B cell (primary cell): ENCODE measurements at regions not wholly inside any gene's neighbourhood (a gene's known extent, or its start where the extent isn't known, plus 50 kb on each side); places are given as distances from the start of the nearest gene placed in this dataset.

Experiments used
- ATAC-seq: fragments of 200-7000 bp; cut with Tn5 transposase; one replicate; pipeline ENCODE4 v1.10.0; 2021; ENCODE audit warnings: low read depth, mild to moderate bottlenecking, moderate number of reproducible peaks, moderate library complexity
- CTCF ChIA-PET: fragments of 350-600 bp; sonication (Branson Sonifier 250); formaldehyde crosslinking; loops from one replicate; lab custom pipeline; 2021; ENCODE audit warnings: antibody characterized with exemption, inconsistent platforms; lab: Charles Lee
- POLR2A ChIA-PET: fragments of 350-600 bp; sonication (Branson Sonifier 250); formaldehyde crosslinking; loops from one replicate; lab custom pipeline; 2021; ENCODE audit warnings: antibody characterized with exemption; lab: Charles Lee
- DNase-seq: peaks from one replicate; pipeline ENCODE4 v3.0.0; 2013
- H2AFZ ChIP-seq: 2 replicates; pipeline ENCODE4 v1.6.1; 2012; ENCODE audit warnings: mild to moderate bottlenecking, low read depth, low read length; ENCODE audit not compliant: insufficient read depth, poor library complexity, severe bottlenecking
- H3K27ac ChIP-seq, 2 donors: 1 replicate in 1 of 2; 2 replicates in 1 of 2; pipeline ENCODE4 v1.5.1; 2012 to 2013; ENCODE audit warnings: low read length in 2 of 2, mild to moderate bottlenecking in 2 of 2, moderate library complexity in 1 of 2
- H3K27me3 ChIP-seq, 4 experiments: fragments of 200-600 bp in 1 of 4; sonication (generic) in 1 of 4; replicated peaks in 1 of 4; 1 replicate in 2 of 4; 2 replicates in 2 of 4; pipeline versions ENCODE4 v1.6.1 to v1.7.0; 2013 to 2016; ENCODE audit warnings: low read length in 3 of 4, mild to moderate bottlenecking in 2 of 4, mixed read lengths in 1 of 4, moderate library complexity in 1 of 4; ENCODE audit not compliant: insufficient read depth in 4 of 4, control insufficient read depth in 3 of 4; ENCODE audit errors: control extremely low read depth in 1 of 4
- H3K36me3 ChIP-seq, 2 experiments: replicated peaks in 1 of 2; 1 replicate in 1 of 2; 2 replicates in 1 of 2; pipeline versions ENCODE4 v1.6.1 to v1.7.1; 2013; ENCODE audit warnings: low read length in 1 of 2; ENCODE audit not compliant: insufficient read depth in 2 of 2, control insufficient read depth in 1 of 2; ENCODE audit errors: control extremely low read depth in 1 of 2, extremely low read depth in 1 of 2
- H3K4me1 ChIP-seq, 2 donors: fragments of 200-600 bp in 1 of 2; sonication (generic) in 1 of 2; 1 replicate in 1 of 2; 2 replicates in 1 of 2; pipeline versions ENCODE4 v1.5.1 to v1.6.1; 2013 to 2017; ENCODE audit warnings: low read length in 2 of 2; ENCODE audit not compliant: control insufficient read depth in 2 of 2, insufficient read depth in 2 of 2
- H3K4me2 ChIP-seq: replicated peaks from 2 replicates; pipeline ENCODE3; 2012; ENCODE audit warnings: mild to moderate bottlenecking, low read depth, low read length; ENCODE audit not compliant: poor library complexity, severe bottlenecking
- H3K4me3 ChIP-seq, 5 experiments: fragments of 200-600 bp in 1 of 5; sonication (generic) in 1 of 5; 1 replicate in 3 of 5; 2 replicates in 2 of 5; pipeline versions ENCODE4 v1.5.1 to v1.7.0; 2011 to 2016; ENCODE audit warnings: low read length in 4 of 5, mild to moderate bottlenecking in 4 of 5, low read depth in 2 of 5, control low read depth in 1 of 5, moderate library complexity in 1 of 5; ENCODE audit not compliant: insufficient read depth in 1 of 5; ENCODE audit errors: control extremely low read depth in 1 of 5, extremely low read depth in 1 of 5
- H3K79me2 ChIP-seq: fragments of 200-600 bp; sonication (generic); one replicate; pipeline ENCODE4 v1.6.0; 2016; ENCODE audit warnings: low read length; ENCODE audit not compliant: control insufficient read depth, insufficient read depth
- H3K9ac ChIP-seq: fragments of 200-600 bp; sonication (generic); 2 replicates; pipeline ENCODE4 v1.6.1; 2017; ENCODE audit warnings: mild to moderate bottlenecking, low read length, moderate library complexity
- H3K9me3 ChIP-seq, 3 donors: one replicate each; pipeline versions ENCODE4 v1.6.1 to v1.7.1; 2013; ENCODE audit warnings: low read length in 2 of 3; ENCODE audit not compliant: control insufficient read depth in 2 of 3, insufficient read depth in 1 of 3; ENCODE audit errors: control extremely low read depth in 1 of 3
- H4K20me1 ChIP-seq: 2 replicates; pipeline ENCODE4 v1.6.0; 2012; ENCODE audit warnings: mild to moderate bottlenecking, low read length; ENCODE audit not compliant: insufficient read depth, control insufficient read depth, poor library complexity, severe bottlenecking
- H3K27ac Mint-ChIP-seq: one replicate; pipeline ENCODE4 v1.8.0; 2021; ENCODE audit warnings: mixed read lengths
- H3K27me3 Mint-ChIP-seq: one replicate; pipeline ENCODE4 v1.8.0; 2021; ENCODE audit warnings: mixed read lengths
- H3K4me1 Mint-ChIP-seq: one replicate; pipeline ENCODE4 v1.8.0; 2021; ENCODE audit warnings: mixed read lengths
- H3K4me3 Mint-ChIP-seq: one replicate; pipeline ENCODE4 v1.8.0; 2021; ENCODE audit warnings: mixed read lengths
- H3K9me3 Mint-ChIP-seq: one replicate; pipeline ENCODE4 v1.8.0; 2022; ENCODE audit warnings: mixed read lengths; ENCODE audit not compliant: insufficient read depth
- EZH2 ChIP-seq: IDR thresholded peaks from 2 replicates; pipeline ENCODE4 v1.6.1; 2012; ENCODE audit warnings: borderline replicate concordance, low read depth, mild to moderate bottlenecking, moderate library complexity, low read length; ENCODE audit not compliant: insufficient read depth, poor library complexity, severe bottlenecking
- WGBS: methylation state at CpG from one replicate; pipeline ENCODE4 v1.1.5; 2013; ENCODE audit warnings: missing lambda C conversion rate; ENCODE audit not compliant: insufficient coverage; 5-methylcytosine and 5-hydroxymethylcytosine counted together
- intact Hi-C: fragments of 100-400 bp; cut with micrococcal nuclease; formaldehyde crosslinking; loops from one replicate; pipeline ENCODE4 v1.10.0; 2022
- TF ChIP-seq, protein P1 (sequence below): fragments of 200-600 bp; IDR thresholded peaks from one replicate; pipeline ENCODE4 v1.8.0; 2022; ENCODE audit warnings: antibody characterized with exemption, mild to moderate bottlenecking

DNA sequence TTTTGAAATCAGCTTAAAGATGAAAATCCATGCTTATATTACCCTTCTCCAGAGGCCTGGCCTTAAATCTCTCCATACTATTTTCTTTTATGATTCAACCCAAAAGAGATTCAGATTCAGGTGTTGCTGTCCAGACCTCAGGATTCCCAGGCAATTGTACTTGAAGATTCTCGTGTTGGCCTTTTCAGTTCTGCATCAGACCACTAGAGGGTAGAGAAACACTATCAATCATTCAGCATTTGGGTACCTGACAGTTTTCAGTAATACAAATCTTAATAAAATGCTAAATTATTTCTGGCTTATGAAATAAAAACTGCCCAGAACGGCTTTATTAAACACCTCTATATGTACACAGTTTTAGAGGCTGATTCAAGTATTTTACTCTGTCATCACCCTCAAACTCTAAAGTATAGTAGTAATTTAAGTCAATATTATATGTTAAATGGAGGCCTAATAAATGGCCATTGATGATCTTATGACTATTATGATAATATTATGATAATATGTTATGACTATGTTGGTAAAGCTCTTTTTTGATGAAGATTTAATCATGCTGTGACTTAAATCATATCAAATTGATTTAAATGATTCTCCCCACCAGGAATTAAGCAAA, 301.1 kb downstream of the DUSP6 start:
- no peak overlapping the region for H3K27ac Mint-ChIP-seq
- no peak overlapping the region for H3K4me3 Mint-ChIP-seq
- Histone ChIP-seq H3K27me3 (no peaks in the 10 kb centered on the region), H4K20me1 (no peaks in the 10 kb centered on the region), H2AFZ (no peak overlapping the region), H3K36me3 (no peaks in the 10 kb centered on the region), H3K9ac (no peak overlapping the region), H3K4me1 (no peaks in the 10 kb centered on the region), H3K9me3 (peaks cover 0 to 8% (median 0%) of the 10 kb centered on the region in 3 donors), H3K79me2 (no peaks in the 10 kb centered on the region), H3K4me2 (no peak overlapping the region), H3K4me3 (no peak overlapping the region), H3K27ac (no peak overlapping the region)
- ATAC-seq = peak; percentile 53
- peaks cover 4% of the 10 kb centered on the region for H3K9me3 Mint-ChIP-seq
- CTCF ChIA-PET = interaction anchor here (0.6 to 5.8 kb wide), 11 partner anchors 12 to 479 kb away, joined by 3 to 84 read pairs (median 3); no protein-coding TSS in a partner anchor
- intact Hi-C loops = loop anchor here (1.0 kb wide), 5 partner anchors 32 to 478 kb away; partner anchors contain the start of gene GALNT4
- no CpG with 5 or more reads among the region's 2 CpGs for WGBS
- H3K27me3 Mint-ChIP-seq = peaks cover 8% of the 10 kb centered on the region
- TF ChIP-seq, protein P1, sequence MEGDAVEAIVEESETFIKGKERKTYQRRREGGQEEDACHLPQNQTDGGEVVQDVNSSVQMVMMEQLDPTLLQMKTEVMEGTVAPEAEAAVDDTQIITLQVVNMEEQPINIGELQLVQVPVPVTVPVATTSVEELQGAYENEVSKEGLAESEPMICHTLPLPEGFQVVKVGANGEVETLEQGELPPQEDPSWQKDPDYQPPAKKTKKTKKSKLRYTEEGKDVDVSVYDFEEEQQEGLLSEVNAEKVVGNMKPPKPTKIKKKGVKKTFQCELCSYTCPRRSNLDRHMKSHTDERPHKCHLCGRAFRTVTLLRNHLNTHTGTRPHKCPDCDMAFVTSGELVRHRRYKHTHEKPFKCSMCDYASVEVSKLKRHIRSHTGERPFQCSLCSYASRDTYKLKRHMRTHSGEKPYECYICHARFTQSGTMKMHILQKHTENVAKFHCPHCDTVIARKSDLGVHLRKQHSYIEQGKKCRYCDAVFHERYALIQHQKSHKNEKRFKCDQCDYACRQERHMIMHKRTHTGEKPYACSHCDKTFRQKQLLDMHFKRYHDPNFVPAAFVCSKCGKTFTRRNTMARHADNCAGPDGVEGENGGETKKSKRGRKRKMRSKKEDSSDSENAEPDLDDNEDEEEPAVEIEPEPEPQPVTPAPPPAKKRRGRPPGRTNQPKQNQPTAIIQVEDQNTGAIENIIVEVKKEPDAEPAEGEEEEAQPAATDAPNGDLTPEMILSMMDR = peak; percentile 88
- TF ChIP-seq EZH2 = no peak
- POLR2A ChIA-PET = no interaction called here
- no peaks in the 10 kb centered on the region for H3K4me1 Mint-ChIP-seq
- peak; percentile 74 for DNase-seq

- Histone ChIP-seq H3K4me2 (no peak overlapping the region), H3K79me2 (no peaks in the 10 kb centered on the region), H3K36me3 (no peaks in the 10 kb centered on the region), H3K27me3 (no peaks in the 10 kb centered on the region), H2AFZ (no peak overlapping the region), H3K4me1 (no peaks in the 10 kb centered on the region), H3K27ac (no peak overlapping the region), H3K4me3 (no peak overlapping the region), H3K9me3 (peaks cover 0 to 6% (median 0%) of the 10 kb centered on the region in 3 donors), H3K9ac (no peak overlapping the region), H4K20me1 (no peaks in the 10 kb centered on the region)
- ChIA-PET CTCF (interaction anchor here (0.6 to 2.3 kb wide), 3 partner anchors 414 to 1819 kb away, joined by 3 to 10 read pairs (median 6); no protein-coding TSS in a partner anchor), POLR2A (no interaction called here)
- H3K27ac Mint-ChIP-seq = no peak overlapping the region
- ATAC-seq (no peak), DNase-seq (no peak)
- WGBS = no CpG with 5 or more reads among the region's 2 CpGs
- TF ChIP-seq EZH2 = no peak
- TF ChIP-seq, protein P1 = no peak
- H3K4me3 Mint-ChIP-seq = no peak overlapping the region
- intact Hi-C loops = no loop called here
- peaks cover 4% of the 10 kb centered on the region for H3K27me3 Mint-ChIP-seq
- no peaks in the 10 kb centered on the region for H3K4me1 Mint-ChIP-seq
- no peaks in the 10 kb centered on the region for H3K9me3 Mint-ChIP-seq
Observed at GRCh38 chr12:89047856-89048418, 304.4 kb downstream of the DUSP6 start.
